Astrocyte of the cerebellum (primary cell): ENCODE measurements at regions not wholly inside any gene's neighbourhood (a gene's known extent, or its start where the extent isn't known, plus 50 kb on each side); places are given as distances from the start of the nearest gene placed in this dataset.

Source experiments
- DNase-seq: peaks from one replicate; pipeline ENCODE4 v3.0.0-alpha.2; 2011; ENCODE audit warnings: low read depth
- H3K4me3 ChIP-seq: 2 replicates; pipeline ENCODE4 v1.5.1; 2011; ENCODE audit warnings: mild to moderate bottlenecking, low read depth, low read length, moderate library complexity
- CTCF ChIP-seq: IDR thresholded peaks from 2 replicates; pipeline ENCODE4 v1.5.1; 2012; ENCODE audit warnings: low read length, low read depth, moderate library complexity, mild to moderate bottlenecking; ENCODE audit errors: missing control alignments
- in situ Hi-C: cut with HindIII; loops from 2 replicates; pipeline ENCODE4 v1.10.0; 2017; ENCODE audit warnings: low sequenced_read_pairs

DNA sequence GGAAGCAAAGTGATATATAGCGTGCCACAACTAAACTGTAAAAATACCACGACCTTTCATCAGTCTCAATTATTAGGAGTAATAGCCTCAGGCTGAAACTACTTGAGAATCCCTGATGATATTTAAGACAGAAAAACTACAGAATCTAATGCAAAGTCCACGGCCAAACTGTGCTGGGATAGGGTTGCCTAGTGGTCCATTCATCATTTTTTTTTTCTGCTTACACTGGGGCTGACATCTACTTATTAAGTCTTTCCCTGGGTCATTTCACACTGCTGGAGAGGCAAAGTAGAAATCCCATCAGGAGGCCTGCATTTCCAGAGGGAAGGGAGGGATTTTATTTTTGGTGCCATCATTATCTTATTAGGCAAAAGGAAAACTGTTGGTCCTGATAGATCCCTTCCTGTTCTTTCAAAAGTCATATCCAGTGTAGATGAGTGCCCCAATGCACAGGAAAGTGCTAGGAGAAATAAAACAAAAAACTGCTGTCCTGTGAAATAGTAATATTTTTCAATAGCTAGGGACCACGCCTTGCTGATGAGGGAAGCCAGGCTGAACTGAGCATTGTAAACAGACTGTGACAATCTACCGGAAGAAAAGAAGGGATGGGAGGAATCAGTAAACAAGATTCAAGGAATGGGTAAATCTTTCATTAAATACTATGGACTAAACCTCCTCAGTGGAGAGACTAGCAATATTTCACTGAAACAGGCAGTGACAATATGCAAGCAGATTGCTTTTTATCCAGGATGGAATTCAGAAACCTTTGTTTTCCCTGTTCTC, 644.3 kb downstream of the IRS1 start:
- no peak for DNase-seq
- H3K4me3 ChIP-seq: no peak overlapping the region
- no peak for TF ChIP-seq CTCF
- in situ Hi-C loops: no loop called here

- no peak for DNase-seq
- in situ Hi-C loops: no loop called here
- no peak for TF ChIP-seq CTCF
- no peak overlapping the region for H3K4me3 ChIP-seq
Observed at GRCh38 chr2:226154610-226155009, 645.0 kb downstream of the IRS1 start.

- DNase-seq: no peak
- no peak for TF ChIP-seq CTCF
- no peak overlapping the region for H3K4me3 ChIP-seq
- in situ Hi-C loops: no loop called here
Observed at GRCh38 chr2:226153553-226153952, 646.1 kb downstream of the IRS1 start.

GRCh38 chr2:226151157-226151556, 648.5 kb downstream of the IRS1 start:
- no peak overlapping the region for H3K4me3 ChIP-seq
- no peak for DNase-seq
- TF ChIP-seq CTCF: no peak
- in situ Hi-C loops: no loop called here

DNA sequence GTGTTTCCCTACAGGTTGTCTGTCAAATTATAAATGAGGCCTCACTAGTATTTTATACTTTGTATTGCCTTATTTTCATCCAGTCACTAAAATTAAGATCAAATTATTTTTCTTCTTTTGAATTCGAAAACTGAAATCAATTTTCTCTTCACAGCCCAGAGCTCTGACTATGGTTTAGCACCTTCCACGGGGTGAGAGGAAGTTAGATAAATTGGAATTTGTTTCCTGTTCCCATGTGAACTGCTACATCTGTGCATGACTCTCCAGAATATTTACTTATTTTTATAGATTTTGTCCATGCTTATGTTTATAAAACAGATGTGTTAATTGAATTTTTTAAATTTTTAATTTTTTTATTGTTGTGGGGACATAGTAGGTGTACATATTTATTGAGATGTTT, 656.5 kb downstream of the IRS1 start:
- in situ Hi-C loops: no loop called here
- H3K4me3 ChIP-seq: no peak overlapping the region
- DNase-seq: no peak
- TF ChIP-seq CTCF: no peak

DNA sequence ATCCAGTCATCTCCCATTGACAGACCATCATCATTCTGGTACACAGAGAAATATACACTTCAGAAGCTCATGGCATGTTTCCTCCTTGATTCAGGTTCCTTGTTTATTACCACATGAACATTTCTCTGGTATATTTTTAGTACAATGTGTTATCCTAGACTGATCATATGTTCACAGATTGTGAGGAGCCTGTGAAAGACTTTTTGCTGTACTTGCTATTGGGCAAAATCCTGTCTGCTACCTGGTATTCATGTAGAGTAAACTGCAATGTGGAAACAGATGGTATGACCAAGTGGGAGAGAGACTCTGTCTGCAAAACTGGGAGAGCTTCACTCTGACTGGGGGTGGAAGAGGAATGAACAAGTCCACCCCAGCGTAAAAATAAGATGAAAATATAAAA, 657.2 kb downstream of the IRS1 start:
- in situ Hi-C loops: no loop called here
- TF ChIP-seq CTCF: no peak
- no peak overlapping the region for H3K4me3 ChIP-seq
- DNase-seq: no peak
